UCSD-AML1 (cell line): ENCODE measurements at regions not wholly inside any gene's neighbourhood (a gene's known extent, or its start where the extent isn't known, plus 50 kb on each side); places are given as distances from the start of the nearest gene placed in this dataset.
"Not testable (repeated sequence)": the region's sequence is repeated elsewhere in the genome, so short reads cannot be mapped to it uniquely, and the experiment has no call there.

Experiments
- DNase-seq: peaks from one replicate; lab custom pipeline; 2025; ENCODE audit not compliant: unreplicated experiment; lab: John Stamatoyannopoulos, UW

DNA sequence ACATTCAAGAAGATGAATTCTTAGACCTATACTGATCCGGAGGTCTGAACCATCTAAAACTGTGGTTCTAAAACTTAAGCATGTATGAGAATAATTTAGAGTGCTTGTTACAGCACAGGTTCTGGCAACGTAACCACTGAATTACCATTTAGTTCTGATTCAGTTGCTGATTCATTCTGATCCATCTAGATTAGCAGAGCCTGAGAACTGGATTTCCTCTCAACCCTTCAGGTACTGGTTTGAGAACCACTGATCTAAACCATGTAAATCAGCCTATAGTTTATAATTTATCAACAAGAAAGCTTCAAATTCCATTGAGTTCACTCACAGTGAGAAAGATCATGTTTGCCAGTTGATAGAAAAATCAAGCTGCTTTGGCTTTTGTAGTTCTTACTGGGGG is 1001.1 kb upstream of the EPHA6 start:
- DNase-seq, result no peak

GRCh38 chr3:95815828-95816227 is 998.6 kb upstream of the EPHA6 start:
- DNase-seq, result no peak

DNA sequence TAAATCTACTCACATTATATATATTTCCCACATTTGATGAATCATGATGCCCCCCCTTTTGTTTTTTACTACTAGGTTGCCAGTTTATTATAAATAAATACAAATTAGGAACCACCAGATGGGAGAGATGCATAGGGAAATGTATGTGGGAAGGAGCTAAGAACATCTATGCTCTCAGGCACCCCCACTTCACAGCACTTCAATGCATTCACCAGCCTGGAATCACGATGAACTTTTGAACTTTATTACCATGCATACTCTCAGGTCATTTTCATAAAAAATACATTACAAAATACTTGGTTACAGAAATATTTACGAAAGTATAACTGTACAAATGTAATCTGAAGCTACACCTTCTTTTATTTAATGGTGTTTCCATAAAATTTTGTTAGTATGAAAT is 988.0 kb upstream of the EPHA6 start:
- DNase-seq, result no peak

DNA sequence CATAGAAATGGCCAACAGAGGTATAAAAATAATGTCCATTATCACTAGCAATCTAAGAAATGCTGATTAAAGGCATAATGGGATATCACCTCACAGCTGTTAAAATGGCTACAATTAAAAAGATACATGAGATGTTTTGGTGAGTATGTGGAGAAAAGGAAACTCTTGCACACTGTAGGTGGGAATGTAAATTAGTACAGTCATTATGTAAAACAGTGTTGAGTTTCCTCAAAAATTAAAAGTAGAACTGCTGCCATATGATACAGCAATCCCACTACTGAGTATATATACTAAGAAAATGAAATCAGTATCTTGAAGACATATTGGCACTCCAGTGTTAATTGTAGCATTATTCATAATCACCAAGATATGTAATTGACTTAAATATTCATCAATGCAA is 982.2 kb upstream of the EPHA6 start:
- no peak for DNase-seq

DNA sequence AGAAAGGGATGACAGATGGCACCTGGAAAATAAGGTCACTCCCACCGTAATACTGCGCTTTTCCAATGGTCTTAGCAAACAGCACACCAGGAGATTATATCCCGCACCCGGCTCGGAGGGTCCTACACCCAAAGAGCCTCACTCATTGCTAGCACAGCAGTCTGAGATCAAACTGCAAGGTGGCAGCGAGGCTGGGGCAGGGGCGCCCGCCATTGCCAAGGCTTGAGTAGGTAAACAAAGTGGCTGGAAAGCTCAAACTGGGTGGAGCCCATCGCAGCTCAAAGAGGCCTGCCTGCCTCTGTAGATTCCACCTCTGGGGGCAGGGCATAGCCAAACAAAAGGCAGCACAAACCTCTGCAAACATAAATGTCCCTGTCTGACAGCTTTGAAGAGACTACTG is 953.8 kb upstream of the EPHA6 start:
- not testable (repeated sequence) for DNase-seq

DNA sequence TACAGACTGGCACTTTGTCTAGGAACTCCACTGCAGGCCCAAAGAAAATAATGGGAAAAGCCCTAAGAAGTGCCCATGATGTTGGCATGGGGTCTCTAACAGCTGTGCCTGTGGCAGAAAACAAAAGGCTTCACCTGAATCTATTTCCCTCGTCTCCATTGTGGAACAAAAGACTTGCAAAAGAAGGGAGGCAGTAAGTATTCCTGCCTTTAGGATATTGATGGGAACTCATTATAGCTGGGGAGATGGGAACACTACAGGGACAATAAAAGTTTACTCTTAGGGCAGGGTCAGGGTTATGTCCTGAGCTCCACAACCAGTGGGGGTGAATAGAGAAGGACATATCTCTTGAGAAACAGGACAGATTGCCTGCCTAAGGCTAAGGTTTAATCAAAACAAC is 930.6 kb upstream of the EPHA6 start:
- DNase-seq, result no peak

DNA sequence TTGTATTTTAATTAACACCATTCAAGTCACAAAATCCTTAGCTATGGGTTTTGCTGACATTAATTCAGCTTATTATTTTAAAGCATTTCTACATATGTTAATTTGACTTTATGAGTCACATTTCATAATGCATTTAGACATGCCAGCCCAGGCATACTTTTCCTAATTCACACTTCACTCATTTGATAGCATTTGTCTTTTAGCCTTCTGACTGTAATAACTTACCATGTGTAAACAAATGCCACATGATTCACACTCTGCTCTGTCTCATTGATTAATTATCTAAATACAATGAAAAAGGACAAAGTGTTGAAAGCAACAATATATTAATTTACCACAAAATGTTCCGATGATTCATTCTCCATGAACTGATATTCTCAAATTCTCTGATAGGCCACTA is 927.8 kb upstream of the EPHA6 start:
- DNase-seq, result no peak

- DNase-seq, result no peak
Observed at GRCh38 chr3:95887114-95887513, 927.3 kb upstream of the EPHA6 start.

DNA sequence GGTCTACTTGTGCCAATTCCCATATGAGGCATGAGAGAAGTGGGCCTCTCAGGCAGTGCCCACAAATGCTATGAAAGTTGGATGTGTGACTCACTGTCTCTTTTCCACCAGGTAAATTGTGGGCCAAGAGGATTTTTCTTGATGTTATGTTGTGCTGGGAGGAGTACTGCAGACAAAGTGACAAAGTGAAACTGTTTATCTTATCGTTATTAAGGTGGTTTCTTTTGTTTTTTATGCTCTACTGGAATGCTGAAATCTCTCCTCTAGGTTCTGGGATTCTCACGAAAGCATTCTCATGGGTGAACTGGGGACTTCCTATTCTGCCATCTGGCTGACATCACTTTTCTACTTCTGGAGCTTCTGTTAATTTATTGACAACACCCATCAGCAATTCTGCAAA is 919.6 kb upstream of the EPHA6 start:
- DNase-seq, result no peak

DNA sequence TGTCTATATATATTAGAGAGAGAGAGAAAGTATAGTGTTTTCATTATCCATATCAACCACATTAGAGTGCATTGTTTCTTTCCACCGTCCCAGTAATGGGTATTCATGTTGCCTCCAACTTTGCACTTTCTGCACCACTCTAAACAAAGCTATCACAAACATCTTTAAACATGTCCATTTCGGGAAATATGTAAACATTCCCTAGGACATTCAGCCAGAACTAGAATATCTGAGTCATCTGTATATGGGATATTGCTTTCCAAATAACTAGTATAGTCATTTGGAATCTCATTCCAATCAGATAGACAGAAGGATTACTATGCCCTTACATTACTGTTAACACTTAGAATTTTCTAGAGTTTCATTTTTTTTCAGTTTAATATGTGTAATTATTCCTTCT is 914.9 kb upstream of the EPHA6 start:
- no peak for DNase-seq

DNA sequence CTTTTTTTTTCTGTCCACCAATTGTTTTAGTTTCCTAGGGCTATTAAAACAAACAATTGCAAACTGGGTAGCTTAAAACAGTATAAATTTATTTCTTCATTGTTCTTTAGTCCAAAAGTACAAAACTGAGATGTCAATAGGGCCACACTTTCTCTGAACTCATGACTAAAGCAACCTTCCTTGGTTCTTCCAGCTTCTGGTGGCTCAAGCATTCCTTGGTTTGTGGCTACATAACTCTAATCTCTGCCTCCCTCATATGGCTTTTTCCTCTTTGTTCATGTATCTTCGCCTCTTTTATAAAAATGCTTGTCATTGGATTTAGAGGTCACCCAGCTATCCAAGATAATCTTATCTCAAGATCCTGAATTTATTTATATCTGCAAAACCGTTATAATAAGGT is 914.5 kb upstream of the EPHA6 start:
- DNase-seq, result no peak

DNA sequence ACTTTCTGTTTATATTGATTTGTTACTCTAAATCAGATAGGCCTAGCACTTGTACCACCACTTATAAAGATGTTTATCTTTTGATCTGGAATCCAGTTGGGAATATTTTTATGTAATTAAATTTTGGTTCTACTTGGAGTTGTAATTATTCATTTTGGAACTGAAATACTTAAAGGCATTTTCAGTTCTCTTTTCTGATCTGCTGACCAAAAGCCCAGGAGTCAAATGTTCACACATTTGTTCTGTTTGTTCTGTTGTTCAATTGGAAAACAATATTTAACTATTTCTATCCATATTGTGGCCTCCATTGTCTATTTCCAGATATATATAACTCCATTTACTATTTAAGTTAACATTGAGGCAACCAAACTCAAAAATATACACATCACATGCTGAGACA is 912.4 kb upstream of the EPHA6 start:
- DNase-seq, result no peak

DNA sequence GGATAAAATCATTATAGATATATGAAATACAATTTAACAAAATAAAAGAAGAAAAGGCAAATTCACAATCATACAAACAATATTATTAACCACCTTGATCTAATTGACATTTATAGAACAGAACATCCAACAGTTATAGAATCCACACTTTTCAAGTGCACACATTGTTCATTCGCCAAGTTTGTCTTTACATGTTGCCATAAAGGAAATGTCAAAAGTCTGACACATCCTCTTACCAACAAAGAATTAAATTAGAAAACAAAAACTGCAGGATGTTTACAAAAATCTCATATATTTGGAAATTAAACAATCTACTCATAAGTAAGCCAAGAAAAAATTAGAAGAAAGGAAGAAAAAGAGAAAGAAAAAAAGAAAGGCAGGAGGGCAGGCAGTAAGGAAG is 909.2 kb upstream of the EPHA6 start:
- DNase-seq, result no peak

GRCh38 chr3:95911767-95912166 is 902.6 kb upstream of the EPHA6 start:
- no peak for DNase-seq

DNA sequence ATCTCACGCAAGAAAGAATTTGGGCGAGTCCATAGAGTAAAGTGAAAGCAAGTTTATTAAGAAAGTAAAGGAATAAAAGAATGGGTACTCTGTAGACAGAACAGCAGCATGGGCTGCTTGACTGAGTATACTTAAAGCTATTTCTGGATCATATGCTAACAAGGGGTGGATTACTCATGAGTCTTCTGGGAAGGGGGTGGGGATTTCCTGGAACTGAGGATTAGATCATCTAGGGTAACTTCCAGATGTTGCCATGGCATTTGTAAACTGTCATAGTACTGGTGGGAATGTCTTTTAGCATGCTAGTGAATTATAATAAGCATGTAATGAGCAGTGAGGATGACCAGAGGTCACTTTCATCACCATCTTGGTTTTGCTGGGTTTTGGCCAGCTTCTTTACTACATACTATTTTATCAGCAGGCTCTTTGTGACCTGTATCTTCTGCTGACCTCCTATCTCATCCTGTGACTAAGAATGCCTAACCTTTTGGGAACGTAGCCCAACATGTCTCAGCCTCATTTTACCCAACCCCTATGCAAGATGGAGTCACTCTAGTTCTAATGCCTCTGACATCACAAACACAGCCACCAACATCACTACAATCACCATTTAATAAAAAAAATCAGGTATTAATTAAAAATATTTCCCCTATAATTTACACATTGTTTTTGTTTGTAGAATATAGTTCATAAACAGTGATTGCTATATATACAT is 890.7 kb upstream of the EPHA6 start:
- DNase-seq, result no peak

DNA sequence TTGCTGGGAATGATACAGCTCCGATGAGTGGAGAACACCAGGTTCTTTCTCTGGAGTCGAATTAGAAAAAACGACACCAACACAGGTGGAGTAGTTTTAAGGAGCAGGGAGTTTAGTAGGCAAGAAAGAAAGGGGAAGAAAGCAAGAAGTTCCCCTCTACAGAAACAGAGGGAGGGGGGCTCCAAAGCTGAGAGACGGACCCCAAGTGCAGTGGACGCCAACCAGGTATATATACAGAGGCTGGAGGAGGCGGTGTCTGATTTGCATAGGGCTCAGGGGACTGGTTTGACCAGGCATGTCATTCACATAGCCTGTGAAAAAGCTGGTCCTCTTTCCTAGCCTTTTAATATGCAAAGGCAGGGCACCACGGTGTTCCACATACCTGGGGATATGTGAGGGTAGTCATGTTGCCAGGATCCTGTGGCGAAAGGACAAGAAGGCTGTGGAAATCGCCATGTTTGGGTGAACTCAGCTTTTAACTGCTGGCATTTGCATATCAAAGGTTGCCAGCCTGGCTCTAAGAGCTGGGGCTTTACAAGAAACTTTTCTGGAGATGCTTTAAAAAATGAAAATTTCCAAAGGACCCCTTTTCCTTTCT is 887.4 kb upstream of the EPHA6 start:
- DNase-seq, result no peak

- no peak for DNase-seq
Observed at GRCh38 chr3:95934181-95934580, 880.2 kb upstream of the EPHA6 start.

GRCh38 chr3:95939235-95939809 is 875.1 kb upstream of the EPHA6 start:
- DNase-seq, result no peak

DNA sequence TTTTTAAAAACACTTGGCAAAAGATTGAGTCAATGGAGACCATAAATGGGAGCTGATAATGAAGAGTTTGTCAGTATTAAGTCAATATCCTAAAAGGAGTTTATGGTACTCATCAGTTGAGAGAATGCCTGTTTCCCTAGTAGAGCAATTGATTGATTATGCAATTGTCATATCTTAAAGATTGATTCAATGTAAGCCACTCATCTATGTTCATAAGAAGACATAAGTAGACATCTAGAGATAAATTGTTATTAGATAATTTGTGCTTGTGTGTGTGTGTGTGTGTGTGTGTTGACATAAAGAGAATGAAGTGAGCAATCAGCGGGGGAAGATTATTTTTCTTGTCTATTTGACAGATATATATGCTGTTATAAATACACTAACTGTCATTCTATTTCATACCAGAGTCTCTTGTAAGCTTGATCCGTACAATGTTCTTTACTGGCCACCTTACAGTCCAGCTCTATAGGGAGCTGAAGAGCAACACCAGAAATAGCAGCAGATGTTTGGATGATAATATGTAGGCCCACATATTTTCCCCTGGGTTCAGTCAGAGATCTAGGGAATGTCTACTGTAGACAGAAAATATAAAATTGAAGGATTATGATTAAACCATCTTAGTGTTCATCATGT is 848.6 kb upstream of the EPHA6 start:
- no peak for DNase-seq

DNA sequence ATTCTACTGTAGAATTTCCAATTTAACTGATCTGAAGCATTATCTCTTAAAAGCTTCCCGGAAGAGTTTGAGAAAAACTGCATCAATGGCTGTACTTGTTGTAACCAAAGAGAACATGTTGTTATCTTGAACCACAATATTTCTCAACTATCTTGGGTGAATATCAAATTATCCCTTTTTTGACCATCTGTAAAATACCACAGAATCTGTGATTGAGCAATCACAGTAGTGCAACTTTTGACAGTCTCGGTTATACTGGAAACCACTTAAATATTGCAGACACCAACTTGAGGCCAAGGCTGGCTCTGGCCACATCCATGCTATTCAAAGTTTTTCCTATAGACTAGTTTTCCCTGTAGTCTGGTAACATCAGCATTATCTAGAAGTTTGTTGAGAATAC is 842.8 kb upstream of the EPHA6 start:
- no peak for DNase-seq

DNA sequence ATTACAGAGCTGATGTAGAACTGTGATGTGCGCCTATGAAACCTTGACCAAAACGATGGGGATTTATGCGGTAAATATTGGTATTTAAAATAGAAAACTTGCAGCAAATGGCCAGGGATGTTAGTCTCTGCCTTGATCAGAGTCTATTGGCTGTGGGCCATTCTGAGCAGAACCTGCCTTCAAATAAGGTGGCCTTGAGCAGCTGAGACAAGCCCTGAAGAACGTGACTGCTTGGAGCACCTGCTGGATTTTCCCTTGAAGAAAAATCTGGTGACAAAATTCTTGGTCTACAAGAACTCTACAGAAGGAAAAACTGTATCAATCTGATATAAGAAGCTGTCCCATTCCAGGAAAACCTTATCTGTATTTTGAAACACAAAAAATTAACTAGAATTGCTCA is 820.1 kb upstream of the EPHA6 start:
- no peak for DNase-seq

DNA sequence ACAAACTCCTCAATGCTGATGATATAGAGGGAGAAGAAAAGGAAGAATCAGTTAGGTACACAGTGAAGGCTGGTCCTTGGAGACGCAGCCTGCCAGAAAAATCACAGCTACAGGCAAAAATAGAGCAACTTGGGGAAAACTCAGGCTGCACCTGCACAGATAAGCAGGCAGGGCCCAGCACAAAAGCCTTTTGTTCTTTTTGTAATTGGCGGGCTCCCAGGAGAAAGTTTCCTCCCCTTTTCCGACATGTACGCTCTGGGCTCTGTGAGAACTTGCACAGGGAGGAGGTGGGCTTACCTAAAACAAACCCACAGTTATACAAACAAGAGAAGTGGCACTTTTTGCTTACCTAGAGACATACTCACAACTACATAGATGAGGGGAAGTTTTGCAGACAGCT is 813.4 kb upstream of the EPHA6 start:
- no peak for DNase-seq
